HG02798 (cell line): ENCODE measurements at regions not wholly inside any gene's neighbourhood (a gene's known extent, or its start where the extent isn't known, plus 50 kb on each side); places are given as distances from the start of the nearest gene placed in this dataset.
"Not testable (repeated sequence)": the region's sequence is repeated elsewhere in the genome, so short reads cannot be mapped to it uniquely, and the experiment has no call there.

Source experiments
- ATAC-seq: cut with Tn5 transposase; IDR thresholded peaks from one replicate; pipeline ENCODE4 v1.9.1; 2021; ENCODE audit warnings: mild to moderate bottlenecking; ENCODE audit not compliant: unreplicated experiment, poor library complexity

GRCh38 chr5:62184444-62184843 is 121.6 kb upstream of the KIF2A start:
- no peak for ATAC-seq

DNA sequence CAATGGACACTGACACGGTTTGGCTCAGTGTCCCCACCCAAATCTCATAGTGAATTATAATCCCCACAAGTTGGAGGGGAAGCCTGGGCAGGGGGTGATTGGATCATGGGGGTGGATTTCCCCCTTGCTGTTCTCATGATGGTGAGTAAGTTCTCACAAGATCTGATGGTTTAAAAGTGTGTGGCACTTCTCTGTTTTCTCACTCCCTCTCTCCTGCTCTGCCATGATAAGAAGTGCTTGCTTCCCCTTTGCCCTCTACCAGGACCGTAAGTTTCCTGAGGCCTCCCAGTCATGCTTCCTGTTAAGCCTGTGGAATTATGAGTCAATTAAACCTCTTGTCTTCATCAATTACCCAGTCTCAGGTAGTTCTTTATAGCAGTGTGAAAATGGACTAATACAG is 115.8 kb upstream of the KIF2A start:
- ATAC-seq: no peak

DNA sequence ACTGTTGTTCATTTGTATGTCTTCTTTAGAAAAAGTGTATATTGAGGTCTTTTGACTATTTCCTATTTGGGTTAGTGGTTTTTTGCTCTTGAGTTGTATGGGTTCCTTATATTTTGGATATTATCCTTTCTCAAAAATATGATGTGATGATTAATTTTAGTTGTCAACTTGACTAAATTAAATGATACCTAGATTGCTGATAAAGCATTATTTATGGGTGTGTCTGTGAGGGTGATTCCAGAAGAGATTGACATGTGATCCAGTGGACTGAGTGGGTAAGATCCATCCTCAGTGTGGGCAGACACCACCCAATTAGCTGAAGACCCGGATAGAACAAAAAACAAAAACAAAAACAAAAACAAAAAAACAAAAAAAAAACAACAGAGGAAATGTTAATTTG is 115.1 kb upstream of the KIF2A start:
- no peak for ATAC-seq

DNA sequence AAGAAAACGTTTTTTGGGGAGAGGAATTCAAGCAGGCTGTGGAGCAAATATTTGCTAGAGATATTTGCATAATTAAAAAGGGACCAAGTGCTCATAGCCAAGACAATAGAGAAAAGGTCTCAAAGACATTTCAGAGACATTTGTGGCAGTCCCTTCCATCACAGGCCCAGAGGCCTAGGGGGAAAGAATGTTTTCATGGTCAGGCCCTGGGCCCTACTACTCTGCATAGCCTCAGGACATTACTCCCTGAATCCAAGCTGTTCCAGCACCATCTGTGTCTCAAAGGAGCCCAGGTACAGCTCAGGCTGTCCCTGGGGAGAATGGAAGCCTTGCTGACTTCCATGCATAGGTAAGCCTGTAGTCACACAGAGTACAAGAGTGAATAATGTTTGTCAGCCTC is 113.0 kb upstream of the KIF2A start:
- no peak for ATAC-seq

GRCh38 chr5:62196532-62196931 is 109.5 kb upstream of the KIF2A start:
- ATAC-seq: not testable (repeated sequence)

DNA sequence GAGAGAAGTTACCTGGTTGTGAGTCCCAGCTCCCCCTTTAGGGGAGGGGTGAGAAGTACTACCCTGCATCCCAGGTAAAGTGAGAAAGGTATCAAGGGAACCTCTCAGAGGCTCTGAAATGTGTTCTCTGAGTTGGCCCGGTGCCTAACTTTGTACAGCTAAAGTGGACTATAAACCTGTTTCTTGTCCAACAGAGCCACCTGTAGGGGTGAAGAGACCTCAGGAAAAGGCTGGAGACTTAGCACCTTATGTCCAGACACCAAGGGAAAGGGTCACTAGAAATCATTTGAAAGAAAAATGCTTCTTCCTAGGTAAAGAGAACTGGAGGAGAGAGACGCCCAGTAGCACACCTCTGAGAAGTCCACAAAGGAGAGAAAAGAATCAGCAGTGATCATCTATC is 108.3 kb upstream of the KIF2A start:
- no peak for ATAC-seq

DNA sequence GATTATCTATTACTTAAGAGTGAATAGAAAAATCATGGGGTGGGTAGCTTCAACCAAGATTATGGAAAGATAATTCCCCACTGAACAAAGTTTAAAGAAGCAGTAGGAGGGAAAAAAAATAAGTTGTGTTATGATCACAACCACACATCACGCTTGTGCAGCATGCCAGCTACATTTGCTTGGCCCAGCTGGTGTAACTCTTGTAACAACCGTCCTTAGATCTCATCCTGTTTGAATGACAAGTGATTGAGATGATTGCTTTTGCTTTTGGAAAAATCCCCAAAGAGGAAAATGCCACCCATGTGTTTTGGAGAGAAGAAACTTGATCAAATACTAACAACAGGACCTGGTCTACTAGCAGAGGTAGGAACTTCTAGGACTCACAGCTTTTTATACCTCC is 107.6 kb upstream of the KIF2A start:
- ATAC-seq: no peak

- ATAC-seq: no peak
Measured at GRCh38 chr5:62199792-62200716, 106.0 kb upstream of the KIF2A start.

- ATAC-seq: no peak
Measured at GRCh38 chr5:62206150-62206829, 99.7 kb upstream of the KIF2A start.

- ATAC-seq: no peak
Measured at GRCh38 chr5:62208218-62208852, 97.7 kb upstream of the KIF2A start.

GRCh38 chr5:62211405-62211804 is 94.6 kb upstream of the KIF2A start:
- no peak for ATAC-seq

DNA sequence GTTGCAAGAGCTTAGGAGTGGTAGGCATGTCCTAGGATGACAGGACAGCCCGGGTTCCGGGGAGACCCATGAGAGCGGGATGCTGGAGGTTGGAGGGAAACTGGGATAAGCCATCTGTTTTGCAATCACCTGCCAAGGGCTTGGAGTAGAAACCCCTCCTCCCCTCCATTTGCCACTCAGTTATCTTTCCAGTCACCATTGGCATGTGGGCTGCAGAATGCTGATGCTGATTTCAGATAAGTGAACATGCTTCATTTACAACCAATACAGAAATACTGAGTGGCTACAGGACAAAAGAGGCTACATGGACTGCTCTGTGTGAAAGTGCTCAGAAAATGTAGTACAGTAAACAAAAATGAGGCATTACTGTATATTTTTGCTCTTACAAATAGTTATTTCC is 93.4 kb upstream of the KIF2A start:
- no peak for ATAC-seq

DNA sequence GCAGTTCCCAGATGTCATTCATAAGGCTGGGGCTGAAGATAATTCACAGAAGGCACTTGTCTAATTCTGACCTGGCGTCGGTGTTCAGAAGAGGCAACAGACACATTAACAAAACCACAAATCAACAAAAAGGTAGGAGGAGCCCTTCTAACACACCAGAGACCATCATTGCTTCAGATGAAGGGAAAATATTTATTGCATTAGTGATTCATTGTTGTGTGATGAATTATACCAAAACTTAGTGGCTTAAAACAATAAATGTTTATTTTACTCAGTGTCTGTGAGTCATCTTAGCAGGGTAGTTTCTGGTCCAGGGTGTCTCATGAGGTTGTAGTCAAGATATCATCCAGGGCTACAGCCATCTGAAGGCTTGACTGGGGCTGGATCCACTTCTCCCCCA is 91.3 kb upstream of the KIF2A start:
- no peak for ATAC-seq

DNA sequence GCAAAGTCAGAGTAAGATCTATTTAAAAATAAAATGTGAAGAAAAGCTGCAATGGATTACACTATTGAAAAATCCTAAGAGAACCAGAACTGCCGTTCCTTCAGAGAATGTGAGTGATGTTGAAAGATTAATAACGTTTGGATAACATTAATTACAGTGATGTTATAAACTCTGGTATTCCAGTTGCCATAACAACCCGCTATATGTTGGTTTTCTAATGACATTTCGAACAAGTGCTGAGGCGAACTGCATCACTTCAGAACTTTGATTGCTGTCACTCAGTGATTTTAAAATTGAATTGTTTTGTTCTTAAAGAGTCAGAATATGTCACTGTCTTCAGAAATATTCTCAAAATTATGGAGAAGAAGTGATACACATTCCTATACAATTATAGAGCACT is 89.4 kb upstream of the KIF2A start:
- ATAC-seq: not testable (repeated sequence)

DNA sequence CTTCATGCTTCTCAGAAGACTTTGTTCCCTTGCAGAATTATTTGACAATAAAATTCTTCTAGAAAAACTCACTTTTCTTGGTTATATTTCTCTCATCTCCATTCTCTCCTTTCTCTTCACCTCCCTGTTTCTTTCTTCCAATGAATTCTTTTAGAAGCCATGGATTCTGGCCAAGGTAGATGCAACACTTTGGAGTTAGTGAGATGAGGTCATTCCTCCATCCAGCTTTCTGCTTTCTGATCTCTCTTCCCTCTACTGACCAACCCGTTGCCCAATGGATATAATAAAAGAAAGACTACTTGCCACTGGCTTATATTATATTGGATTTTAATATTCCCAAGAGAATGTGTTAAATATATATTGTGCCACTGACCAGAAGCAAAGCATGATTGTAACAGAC is 88.9 kb upstream of the KIF2A start:
- not testable (repeated sequence) for ATAC-seq

DNA sequence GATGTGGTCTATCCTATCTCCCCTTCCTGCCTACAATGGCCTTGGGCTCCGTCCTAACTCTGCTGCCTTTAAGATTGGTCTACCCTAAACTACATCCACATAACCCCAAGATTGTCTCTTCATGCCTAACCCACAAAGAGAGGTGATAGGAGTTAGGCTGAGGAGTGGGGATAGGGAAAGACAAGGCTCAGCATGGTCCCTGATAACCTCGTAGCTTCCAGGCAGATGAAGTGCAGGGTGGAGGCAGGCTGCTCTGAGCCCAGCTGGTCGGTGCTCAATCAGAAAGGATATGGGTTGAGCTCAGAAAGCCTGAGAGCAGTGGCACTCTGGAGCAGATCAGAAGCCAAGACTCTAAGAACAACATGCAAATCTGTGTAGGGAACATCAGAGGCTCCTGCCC is 87.1 kb upstream of the KIF2A start:
- ATAC-seq: not testable (repeated sequence)

GRCh38 chr5:62221881-62222280 is 84.1 kb upstream of the KIF2A start:
- not testable (repeated sequence) for ATAC-seq

DNA sequence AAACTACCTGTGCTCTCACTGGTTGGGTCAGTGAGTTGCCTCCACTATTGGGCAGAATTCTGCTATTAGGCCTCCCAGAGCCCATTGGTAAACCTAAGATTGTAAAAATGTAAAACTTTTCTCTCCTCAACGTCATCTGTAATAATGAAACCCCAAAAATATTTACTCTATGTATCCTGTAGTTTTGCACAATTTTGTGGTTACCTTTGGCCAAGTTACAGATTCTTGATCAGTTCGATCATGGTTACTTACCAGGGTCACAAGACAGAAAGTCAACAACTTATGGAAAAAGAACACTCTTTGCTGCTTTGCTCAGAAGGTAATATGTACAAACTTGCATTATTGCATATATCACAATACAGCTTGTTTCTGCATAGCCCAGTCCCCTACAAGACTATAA is 83.7 kb upstream of the KIF2A start:
- not testable (repeated sequence) for ATAC-seq

DNA sequence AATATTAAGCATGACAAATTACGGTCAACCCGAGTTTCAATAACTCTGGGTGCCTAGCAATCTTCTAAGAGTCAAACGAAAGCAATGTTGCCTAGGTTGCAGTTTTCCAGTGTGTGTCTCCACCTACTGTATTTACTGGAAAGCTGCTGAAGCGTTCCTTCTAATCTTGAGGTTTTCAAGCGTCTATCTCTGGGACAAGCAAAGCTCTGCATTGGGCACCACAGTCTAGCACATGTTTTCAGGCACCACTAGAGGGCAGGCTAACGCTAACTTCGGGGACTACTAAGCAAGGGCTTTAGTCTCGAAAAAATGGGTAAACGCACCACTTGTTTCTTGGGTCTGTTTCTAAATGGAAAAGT is 82.7 kb upstream of the KIF2A start:
- ATAC-seq: peak; percentile 96

GRCh38 chr5:62224987-62225601 is 80.9 kb upstream of the KIF2A start:
- not testable (repeated sequence) for ATAC-seq

DNA sequence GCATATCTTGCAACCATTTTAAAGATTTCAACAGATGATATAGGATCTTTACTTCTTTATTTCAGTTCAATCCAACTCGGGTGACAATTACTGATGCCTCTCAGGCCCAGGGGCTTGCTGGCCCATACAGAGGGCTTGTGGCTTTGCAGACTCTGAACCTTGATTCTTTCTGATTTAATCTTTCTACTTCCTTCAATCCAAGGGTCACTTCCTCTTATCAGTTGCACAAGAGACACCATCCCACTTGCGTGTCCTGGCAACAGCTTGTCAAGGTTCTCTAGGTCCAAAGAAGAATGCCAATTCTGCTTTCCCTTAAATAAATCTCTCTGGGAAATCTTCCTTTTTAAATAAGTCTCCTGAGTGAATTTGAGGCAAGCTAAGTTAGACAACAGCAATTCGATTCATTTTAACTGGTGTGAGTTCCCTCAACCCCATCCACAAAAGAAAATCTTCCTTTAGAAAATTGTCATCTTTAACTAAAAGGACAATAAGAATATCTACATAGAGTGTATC is 75.1 kb upstream of the KIF2A start:
- ATAC-seq: not testable (repeated sequence)
